Esophagus squamous epithelium (tissue), 5 donors: ENCODE measurements at regions not wholly inside any gene's neighbourhood (a gene's known extent, or its start where the extent isn't known, plus 50 kb on each side); places are given as distances from the start of the nearest gene placed in this dataset.

Experiments used
- DNase-seq: peaks from one replicate; lab custom pipeline; 2025; lab: John Stamatoyannopoulos, UW
- H3K27ac ChIP-seq, 4 donors: fragments of 200-600 bp; sonication (generic); one replicate each; pipeline ENCODE4 v1.5.1; 2016 to 2019; ENCODE audit warnings: mild to moderate bottlenecking in 1 of 4
- H3K27me3 ChIP-seq, 4 donors: fragments of 200-600 bp; sonication (generic); 1 replicate in 3 of 4; 2 replicates in 1 of 4; pipeline versions ENCODE4 v1.5.1 to v1.6.0; 2017 to 2021; ENCODE audit warnings: antibody characterized with exemption in 1 of 4
- H3K36me3 ChIP-seq, 3 donors: fragments of 200-600 bp; sonication (generic); one replicate each; pipeline ENCODE4 v1.5.1; 2016 to 2019
- H3K4me1 ChIP-seq, 3 donors: fragments of 200-600 bp; sonication (generic); one replicate each; pipeline ENCODE4 v1.5.1; 2017 to 2019
- H3K4me3 ChIP-seq, 4 donors: fragments of 200-600 bp; sonication (generic); 1 replicate in 3 of 4; 2 replicates in 1 of 4; pipeline ENCODE4 v1.5.1; 2016 to 2019; ENCODE audit warnings: mild to moderate bottlenecking in 2 of 4, moderate library complexity in 1 of 4
- H3K9me3 ChIP-seq, 3 donors: fragments of 200-600 bp; sonication (generic); one replicate each; pipeline ENCODE4 v1.5.1; 2016 to 2019
- POLR2A ChIP-seq, 4 donors: fragments of 450-650 bp; IDR thresholded peaks; one replicate each; pipeline ENCODE4 v1.6.1; 2017; ENCODE audit warnings: antibody characterized with exemption in 4 of 4, mild to moderate bottlenecking in 4 of 4, moderate library complexity in 3 of 4
- WGBS, 2 donors: methylation state at CpG; one replicate each; pipeline ENCODE4 v1.1.5; 2018; 5-methylcytosine and 5-hydroxymethylcytosine counted together
- intact Hi-C: fragments of 100-400 bp; cut with DNase I; formaldehyde crosslinking; loops from one replicate; pipeline ENCODE4 v1.15.0; 2022
- TF ChIP-seq, protein P1 (sequence below), 6 experiments: fragments of 450-650 bp in 4 of 6; fragments of 200-600 bp in 2 of 6; sonication (generic) in 2 of 6; IDR thresholded peaks; one replicate each; pipeline ENCODE4 v1.5.1; 2016 to 2019; ENCODE audit warnings: antibody characterized with exemption in 6 of 6, mild to moderate bottlenecking in 4 of 6, moderate library complexity in 4 of 6
- donor health status: DM: yes; HTN: yes; CAD: no.

DNA sequence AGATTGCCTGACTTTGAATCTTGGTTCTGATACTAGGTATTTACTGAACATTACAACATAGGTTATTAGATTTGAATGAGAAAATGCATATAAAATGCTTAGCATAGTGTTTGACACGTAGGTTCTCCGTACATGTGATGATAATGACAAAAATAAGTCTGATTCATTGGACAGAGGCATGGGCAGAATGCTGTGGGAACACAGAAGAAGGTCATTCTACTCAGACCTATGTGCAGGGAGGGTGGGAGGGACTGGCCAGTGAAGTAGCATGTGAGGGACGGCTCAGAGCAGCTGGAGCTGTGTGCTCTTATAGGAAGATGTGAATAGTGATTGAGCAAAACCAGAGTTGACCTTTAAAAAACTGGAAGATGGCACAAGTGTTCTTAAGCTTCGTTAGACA, 256.8 kb upstream of the RAG2 start:
- H3K27ac ChIP-seq = no peak overlapping the region
- intact Hi-C loops = no loop called here
- H3K27me3 ChIP-seq = no peaks in the 10 kb centered on the region
- H3K9me3 ChIP-seq = peaks cover 0 to 7% (median 0%) of the 10 kb centered on the region in 3 donors
- TF ChIP-seq POLR2A (IDR thresholded peaks at IDR 0.05) = no peak
- TF ChIP-seq, protein P1, sequence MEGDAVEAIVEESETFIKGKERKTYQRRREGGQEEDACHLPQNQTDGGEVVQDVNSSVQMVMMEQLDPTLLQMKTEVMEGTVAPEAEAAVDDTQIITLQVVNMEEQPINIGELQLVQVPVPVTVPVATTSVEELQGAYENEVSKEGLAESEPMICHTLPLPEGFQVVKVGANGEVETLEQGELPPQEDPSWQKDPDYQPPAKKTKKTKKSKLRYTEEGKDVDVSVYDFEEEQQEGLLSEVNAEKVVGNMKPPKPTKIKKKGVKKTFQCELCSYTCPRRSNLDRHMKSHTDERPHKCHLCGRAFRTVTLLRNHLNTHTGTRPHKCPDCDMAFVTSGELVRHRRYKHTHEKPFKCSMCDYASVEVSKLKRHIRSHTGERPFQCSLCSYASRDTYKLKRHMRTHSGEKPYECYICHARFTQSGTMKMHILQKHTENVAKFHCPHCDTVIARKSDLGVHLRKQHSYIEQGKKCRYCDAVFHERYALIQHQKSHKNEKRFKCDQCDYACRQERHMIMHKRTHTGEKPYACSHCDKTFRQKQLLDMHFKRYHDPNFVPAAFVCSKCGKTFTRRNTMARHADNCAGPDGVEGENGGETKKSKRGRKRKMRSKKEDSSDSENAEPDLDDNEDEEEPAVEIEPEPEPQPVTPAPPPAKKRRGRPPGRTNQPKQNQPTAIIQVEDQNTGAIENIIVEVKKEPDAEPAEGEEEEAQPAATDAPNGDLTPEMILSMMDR (IDR thresholded peaks at IDR 0.05) = no peak
- H3K36me3 ChIP-seq = no peaks in the 10 kb centered on the region
- WGBS, 2 donors = 39 to 53% methylated on average over 4 of the region's 4 CpGs
- no peak overlapping the region for H3K4me3 ChIP-seq
- DNase-seq = no peak
- no peaks in the 10 kb centered on the region for H3K4me1 ChIP-seq

DNA sequence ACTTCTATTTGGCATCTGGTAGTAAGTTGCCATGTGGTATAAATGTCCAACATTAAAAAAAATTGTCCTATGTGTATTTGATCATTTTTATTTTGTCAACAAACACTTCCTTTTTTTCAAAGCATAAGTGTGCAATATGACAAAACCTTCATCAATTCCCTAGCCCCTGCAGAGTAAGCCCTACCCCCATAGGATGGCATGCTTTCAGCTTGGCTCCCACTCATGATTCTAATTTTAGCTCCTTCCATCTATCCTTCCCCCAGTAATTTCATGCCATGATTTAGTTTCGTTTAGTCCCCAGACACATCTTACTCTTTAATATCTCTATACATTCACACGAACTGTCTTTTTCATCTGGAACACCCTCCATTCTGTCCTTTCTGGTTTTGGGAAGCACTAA, 250.6 kb upstream of the RAG2 start:
- no peak for TF ChIP-seq POLR2A (IDR thresholded peaks at IDR 0.05)
- TF ChIP-seq, protein P1 (IDR thresholded peaks at IDR 0.05) = no peak
- H3K27ac ChIP-seq = no peak overlapping the region
- H3K4me1 ChIP-seq = no peaks in the 10 kb centered on the region
- H3K9me3 ChIP-seq = no peaks in the 10 kb centered on the region
- no peaks in the 10 kb centered on the region for H3K27me3 ChIP-seq
- DNase-seq = no peak
- 46 to 50% methylated on average over 2 of the region's 2 CpGs for WGBS, 2 donors
- no peaks in the 10 kb centered on the region for H3K36me3 ChIP-seq
- intact Hi-C loops = no loop called here
- no peak overlapping the region for H3K4me3 ChIP-seq

DNA sequence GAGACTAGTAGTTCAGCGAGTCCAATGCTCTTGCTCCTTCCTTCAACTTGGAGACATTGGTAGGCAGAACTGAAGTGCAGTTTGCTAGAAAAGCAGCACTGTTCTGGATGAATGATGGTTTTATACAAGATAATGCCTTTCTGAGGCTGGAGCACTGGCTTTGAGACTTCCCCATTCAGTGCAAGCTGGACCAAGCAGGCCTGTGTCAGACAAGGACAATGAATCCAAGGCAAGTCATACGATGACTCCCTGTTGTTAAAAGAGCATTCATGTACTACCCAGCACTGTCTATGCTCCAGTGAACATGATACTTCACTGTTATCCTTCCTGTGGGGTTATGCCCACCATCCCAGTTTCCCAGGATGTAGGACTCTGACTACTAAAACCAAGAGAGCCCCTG, 242.3 kb upstream of the RAG2 start:
- DNase-seq = no peak
- Histone ChIP-seq H3K4me1 (no peaks in the 10 kb centered on the region), H3K9me3 (no peaks in the 10 kb centered on the region), H3K27ac (no peak overlapping the region), H3K27me3 (no peaks in the 10 kb centered on the region), H3K36me3 (no peaks in the 10 kb centered on the region), H3K4me3 (no peak overlapping the region)
- intact Hi-C loops = no loop called here
- WGBS, 2 donors = 66 to 80% methylated on average over 2 of the region's 2 CpGs
- no peak for TF ChIP-seq POLR2A (IDR thresholded peaks at IDR 0.05)
- TF ChIP-seq, protein P1 (IDR thresholded peaks at IDR 0.05) = no peak

DNA sequence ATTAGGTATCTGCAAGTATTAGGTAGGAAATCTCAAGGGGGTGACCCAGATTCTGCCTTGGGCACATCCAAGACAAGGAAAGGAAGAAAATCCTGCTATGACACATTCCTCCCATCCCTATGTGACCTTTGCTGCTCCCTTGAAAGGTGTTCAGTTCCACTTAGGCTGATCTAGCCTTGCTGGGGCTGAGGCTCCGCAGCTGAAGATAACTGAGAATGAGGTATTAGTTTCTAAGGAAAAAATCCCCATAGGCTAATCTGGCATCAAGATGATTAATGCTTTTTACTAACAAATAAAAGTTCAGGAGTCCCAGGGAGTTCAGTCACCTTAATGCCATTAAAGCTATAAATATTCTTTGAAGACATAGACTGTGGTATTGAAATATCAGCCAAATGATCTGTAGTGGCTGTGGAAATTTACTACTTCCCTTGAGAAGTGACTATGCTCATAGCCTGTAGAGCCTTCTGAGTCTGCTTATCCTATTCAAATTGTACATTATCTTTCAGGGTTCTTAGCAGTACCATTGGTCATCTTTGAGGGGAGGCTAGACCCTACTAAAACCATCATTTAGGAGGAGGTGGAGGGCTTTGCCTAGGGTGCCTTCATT, 239.9 kb upstream of the RAG2 start:
- TF ChIP-seq, protein P1 (IDR thresholded peaks at IDR 0.05) = no peak
- TF ChIP-seq POLR2A (IDR thresholded peaks at IDR 0.05) = no peak
- H3K4me3 ChIP-seq = no peak overlapping the region
- no peaks in the 10 kb centered on the region for H3K4me1 ChIP-seq
- no peak for DNase-seq
- no peak overlapping the region for H3K27ac ChIP-seq
- H3K9me3 ChIP-seq = no peaks in the 10 kb centered on the region
- no peaks in the 10 kb centered on the region for H3K27me3 ChIP-seq
- 38 to 67% methylated on average over 1 of the region's 1 CpG for WGBS, 2 donors
- intact Hi-C loops = no loop called here
- no peaks in the 10 kb centered on the region for H3K36me3 ChIP-seq

DNA sequence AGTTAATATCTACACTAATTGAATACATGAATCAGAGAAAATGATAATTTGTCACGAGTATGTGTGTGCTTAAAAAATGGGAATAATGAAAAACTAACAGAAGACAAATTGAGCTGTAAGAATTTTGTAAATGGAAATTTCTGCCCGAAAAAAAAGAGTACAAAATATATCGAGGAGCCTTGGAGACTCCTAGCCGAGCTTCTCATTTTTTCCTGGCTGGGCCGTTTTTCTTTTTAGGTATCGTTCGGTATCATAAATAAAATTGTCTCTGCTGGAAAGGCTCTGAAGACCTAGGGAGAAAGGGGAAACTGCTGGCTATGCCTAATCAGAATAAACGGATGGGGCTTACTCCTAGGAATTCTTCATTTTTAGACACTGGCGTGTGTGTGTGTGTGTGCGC, 227.2 kb upstream of the RAG2 start:
- no peak for DNase-seq
- TF ChIP-seq, protein P1 (IDR thresholded peaks at IDR 0.05) = no peak
- TF ChIP-seq POLR2A (IDR thresholded peaks at IDR 0.05) = no peak
- Histone ChIP-seq H3K4me3 (no peak overlapping the region), H3K27ac (no peak overlapping the region), H3K27me3 (no peaks in the 10 kb centered on the region), H3K4me1 (no peaks in the 10 kb centered on the region), H3K9me3 (no peaks in the 10 kb centered on the region), H3K36me3 (no peaks in the 10 kb centered on the region)
- intact Hi-C loops = no loop called here
- WGBS, 2 donors = 77 to 83% methylated on average over 10 of the region's 10 CpGs
